ENCODE measurements at regions not wholly inside any gene's neighbourhood (a gene's known extent, or its start where the extent isn't known, plus 50 kb on each side); places are given as distances from the start of the nearest gene placed in this dataset.
A peak's percentile ranks its signal among the peaks of the same experiment; 100 is the strongest.

DNA sequence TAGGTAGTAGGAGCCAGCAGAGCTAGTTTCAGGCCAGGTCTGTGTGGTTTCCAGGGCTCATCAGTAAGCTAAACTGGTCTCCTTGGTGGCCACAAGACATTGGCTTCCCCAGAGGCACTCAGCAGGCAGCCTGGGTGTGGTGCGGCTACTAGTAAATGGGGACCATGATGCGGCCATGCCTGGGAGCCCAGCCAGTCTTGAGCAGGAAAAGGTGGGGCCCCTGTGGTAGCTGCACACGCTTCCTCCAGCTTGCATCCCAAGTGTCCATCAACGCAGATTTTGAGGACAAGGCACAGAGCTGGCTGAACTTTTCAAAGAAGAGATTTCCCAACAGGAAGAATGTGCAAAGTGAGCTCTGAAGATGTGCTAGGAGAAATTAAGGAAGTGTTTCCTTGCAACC, 107.4 kb upstream of the NAA20 start:
- H3K9ac ChIP-seq (ENCODE audit: insufficient read depth in 1 of 2, low read length in 2 of 2), result no peak overlapping the region
- TF ChIP-seq, protein P1, sequence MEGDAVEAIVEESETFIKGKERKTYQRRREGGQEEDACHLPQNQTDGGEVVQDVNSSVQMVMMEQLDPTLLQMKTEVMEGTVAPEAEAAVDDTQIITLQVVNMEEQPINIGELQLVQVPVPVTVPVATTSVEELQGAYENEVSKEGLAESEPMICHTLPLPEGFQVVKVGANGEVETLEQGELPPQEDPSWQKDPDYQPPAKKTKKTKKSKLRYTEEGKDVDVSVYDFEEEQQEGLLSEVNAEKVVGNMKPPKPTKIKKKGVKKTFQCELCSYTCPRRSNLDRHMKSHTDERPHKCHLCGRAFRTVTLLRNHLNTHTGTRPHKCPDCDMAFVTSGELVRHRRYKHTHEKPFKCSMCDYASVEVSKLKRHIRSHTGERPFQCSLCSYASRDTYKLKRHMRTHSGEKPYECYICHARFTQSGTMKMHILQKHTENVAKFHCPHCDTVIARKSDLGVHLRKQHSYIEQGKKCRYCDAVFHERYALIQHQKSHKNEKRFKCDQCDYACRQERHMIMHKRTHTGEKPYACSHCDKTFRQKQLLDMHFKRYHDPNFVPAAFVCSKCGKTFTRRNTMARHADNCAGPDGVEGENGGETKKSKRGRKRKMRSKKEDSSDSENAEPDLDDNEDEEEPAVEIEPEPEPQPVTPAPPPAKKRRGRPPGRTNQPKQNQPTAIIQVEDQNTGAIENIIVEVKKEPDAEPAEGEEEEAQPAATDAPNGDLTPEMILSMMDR (IDR thresholded peaks at IDR 0.05; ENCODE audit: control extremely low read depth, extremely low read depth), result no peak
- peak overlapping the region; percentile 14 to 79 for H3K27ac ChIP-seq (ENCODE audit: low read depth in 1 of 2, low read length in 1 of 2)
- H3K27me3 ChIP-seq (ENCODE audit: control insufficient read depth in 3 of 3, insufficient read depth in 3 of 3, low read length in 2 of 3), result no peaks in the 10 kb centered on the region
- no peaks in the 10 kb centered on the region for H3K9me3 ChIP-seq (ENCODE audit: control insufficient read depth in 4 of 4, insufficient read depth in 3 of 4, low read length in 3 of 4)
- 16 to 42% methylated on average over 4 of the region's 4 CpGs for WGBS, 2 donors
- peaks cover 0 to 33% (median 0%) of the 10 kb centered on the region in 5 donors for H3K4me1 ChIP-seq (ENCODE audit: control insufficient read depth in 5 of 5, insufficient read depth in 5 of 5, low read length in 5 of 5)
- H3K4me3 ChIP-seq, result no peak overlapping the region
- peak; percentile 58 for ATAC-seq (ENCODE audit: insufficient read depth, low FRiP score)
- no peaks in the 10 kb centered on the region for H3K36me3 ChIP-seq (ENCODE audit: control insufficient read depth in 4 of 4, insufficient read depth in 4 of 4, low read length in 4 of 4)
- DNase-seq, result peak in 1 of 3 donors; percentile 40

DNA sequence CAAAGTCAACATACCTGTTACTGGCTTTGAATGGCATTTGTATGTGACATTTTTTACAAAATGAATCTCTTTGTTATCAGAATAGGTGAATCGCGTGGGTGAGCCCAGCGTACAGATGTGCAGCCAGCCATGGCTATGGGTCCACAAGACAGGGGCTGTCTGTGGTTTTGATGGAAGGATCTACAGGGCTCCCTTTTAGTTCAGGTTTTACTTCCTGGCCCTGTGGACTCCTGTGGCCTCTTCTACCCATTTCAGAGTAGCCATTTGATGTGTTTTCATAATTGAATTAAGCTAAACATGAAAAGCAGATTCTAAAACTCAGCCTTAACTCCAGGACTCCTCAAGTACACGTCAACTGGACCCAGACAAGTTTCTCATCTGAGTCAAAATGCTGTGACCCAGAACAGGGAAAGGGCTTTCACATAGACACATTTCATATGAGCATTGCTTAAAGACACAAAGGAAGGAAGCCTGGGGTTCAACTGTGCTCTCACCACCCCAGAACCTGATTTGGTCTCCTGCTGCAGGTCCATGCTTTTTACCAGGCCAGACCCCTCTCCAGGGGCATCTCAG, 105.3 kb upstream of the NAA20 start:
- Histone ChIP-seq H3K9me3 (ENCODE audit: control insufficient read depth in 4 of 4, insufficient read depth in 3 of 4, low read length in 3 of 4) (no peaks in the 10 kb centered on the region), H3K36me3 (ENCODE audit: control insufficient read depth in 4 of 4, insufficient read depth in 4 of 4, low read length in 4 of 4) (no peaks in the 10 kb centered on the region), H3K27me3 (ENCODE audit: control insufficient read depth in 3 of 3, insufficient read depth in 3 of 3, low read length in 2 of 3) (no peaks in the 10 kb centered on the region), H3K4me1 (ENCODE audit: control insufficient read depth in 5 of 5, insufficient read depth in 5 of 5, low read length in 5 of 5) (peaks cover 0 to 29% (median 0%) of the 10 kb centered on the region in 5 donors), H3K9ac (ENCODE audit: insufficient read depth in 1 of 2, low read length in 2 of 2) (no peak overlapping the region), H3K4me3 (no peak overlapping the region), H3K27ac (ENCODE audit: low read depth in 1 of 2, low read length in 1 of 2) (no peak overlapping the region)
- DNase-seq (no peak), ATAC-seq (ENCODE audit: insufficient read depth, low FRiP score) (no peak)
- 77 to 78% methylated on average over 4 of the region's 4 CpGs for WGBS, 2 donors
- TF ChIP-seq, protein P1 (IDR thresholded peaks at IDR 0.05; ENCODE audit: control extremely low read depth, extremely low read depth), result no peak

DNA sequence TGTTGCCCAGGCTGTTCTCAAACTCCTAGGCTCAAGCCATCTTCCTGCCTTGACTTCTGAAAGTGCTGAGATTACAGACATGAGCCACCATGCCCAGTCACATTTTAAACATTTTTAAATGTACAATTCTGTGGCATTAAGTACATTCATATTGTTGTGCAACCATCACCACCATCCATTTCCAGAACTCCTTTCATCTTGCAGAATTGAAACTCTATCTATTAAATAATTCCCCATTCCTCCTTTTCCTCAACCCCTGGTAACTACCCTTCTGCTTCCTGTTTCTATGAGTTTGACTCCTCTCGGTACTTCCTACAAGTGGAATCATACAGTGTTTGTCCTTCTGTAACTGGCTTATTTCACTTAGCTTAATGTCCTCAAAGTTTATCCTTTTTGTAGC, 103.8 kb upstream of the NAA20 start:
- Histone ChIP-seq H3K27me3 (ENCODE audit: control insufficient read depth in 3 of 3, insufficient read depth in 3 of 3, low read length in 2 of 3) (no peaks in the 10 kb centered on the region), H3K9ac (ENCODE audit: insufficient read depth in 1 of 2, low read length in 2 of 2) (no peak overlapping the region), H3K9me3 (ENCODE audit: control insufficient read depth in 4 of 4, insufficient read depth in 3 of 4, low read length in 3 of 4) (no peaks in the 10 kb centered on the region), H3K36me3 (ENCODE audit: control insufficient read depth in 4 of 4, insufficient read depth in 4 of 4, low read length in 4 of 4) (no peaks in the 10 kb centered on the region), H3K4me1 (ENCODE audit: control insufficient read depth in 5 of 5, insufficient read depth in 5 of 5, low read length in 5 of 5) (peaks cover 0 to 22% (median 5%) of the 10 kb centered on the region in 5 donors), H3K27ac (ENCODE audit: low read depth in 1 of 2, low read length in 1 of 2) (no peak overlapping the region), H3K4me3 (no peak overlapping the region)
- no peak for DNase-seq
- ATAC-seq (ENCODE audit: insufficient read depth, low FRiP score), result no peak
- TF ChIP-seq, protein P1 (IDR thresholded peaks at IDR 0.05; ENCODE audit: control extremely low read depth, extremely low read depth), result no peak
- WGBS, 2 donors, result 38 to 67% methylated on average over 1 of the region's 1 CpG
